GM12892 (cell line): ENCODE measurements at regions not wholly inside any gene's neighbourhood (a gene's known extent, or its start where the extent isn't known, plus 50 kb on each side); places are given as distances from the start of the nearest gene placed in this dataset.

Source experiments
- DNase-seq: peaks from one replicate; pipeline ENCODE4 v3.0.0; 2011; ENCODE audit not compliant: insufficient read length
- FAIRE-seq: peaks from 2 replicates; lab custom pipeline; 2011; peaks lifted over from hg19 to GRCh38; lab: Jason Lieb, UNC
- POLR2A ChIP-seq: IDR thresholded peaks from 2 replicates; pipeline ENCODE4 v1.6.1; 2011; ENCODE audit warnings: low read depth, low read length, control low read depth
- POLR2AphosphoS5 ChIP-seq: IDR thresholded peaks from 2 replicates; pipeline ENCODE4 v1.6.1; 2011; ENCODE audit warnings: low read depth, low read length, control low read depth
- TAF1 ChIP-seq: IDR thresholded peaks from 2 replicates; pipeline ENCODE4 v1.6.1; 2011; ENCODE audit warnings: low read depth, mild to moderate bottlenecking, control low read depth, low read length, borderline replicate concordance

DNA sequence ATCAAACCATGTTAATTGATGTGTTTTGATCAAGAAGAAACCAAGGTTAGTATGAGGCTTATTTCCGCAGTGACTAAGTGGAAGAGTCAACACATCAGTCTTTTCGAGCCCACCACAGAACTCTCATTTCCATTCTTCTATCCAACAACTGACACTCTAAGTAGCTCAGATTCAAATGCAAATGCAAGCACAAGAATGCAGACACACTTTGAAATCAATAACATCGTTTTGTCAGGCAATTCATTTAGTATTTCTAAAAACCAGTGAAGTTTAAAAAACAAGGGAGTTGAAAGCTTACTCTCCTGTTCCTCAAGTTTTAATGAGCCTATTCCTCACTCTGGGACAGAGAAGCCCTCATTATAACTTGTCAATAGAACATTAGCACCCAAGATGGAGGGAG is 433.1 kb downstream of the ZIC3 start:
- FAIRE-seq (no peak), DNase-seq (no peak)
- TF ChIP-seq POLR2AphosphoS5 (no peak), POLR2A (no peak), TAF1 (no peak)

- FAIRE-seq (no peak), DNase-seq (no peak)
- TF ChIP-seq POLR2A (no peak), TAF1 (no peak), POLR2AphosphoS5 (no peak)
Observed at GRCh38 chrX:137999552-137999951, 433.6 kb downstream of the ZIC3 start.

DNA sequence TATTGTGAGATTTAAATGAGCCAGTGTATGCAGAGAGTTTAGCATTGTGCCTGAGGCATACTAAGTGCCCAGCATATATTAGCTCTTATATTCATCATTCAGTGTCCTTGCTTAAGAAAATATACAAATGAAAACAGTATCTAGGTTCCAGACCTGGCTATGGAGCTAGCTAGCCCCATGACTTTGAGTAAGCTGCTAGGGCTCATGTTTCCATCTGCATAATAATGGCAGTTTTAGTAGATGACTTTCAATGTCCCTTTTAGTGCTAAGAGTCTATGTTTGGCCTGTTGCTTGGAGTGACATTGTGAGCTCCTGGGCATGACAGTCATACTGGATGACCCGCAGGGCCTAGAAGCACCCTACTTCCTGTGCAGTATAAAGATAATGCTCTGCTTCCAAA is 435.3 kb downstream of the ZIC3 start:
- TF ChIP-seq POLR2A (no peak), POLR2AphosphoS5 (no peak), TAF1 (no peak)
- FAIRE-seq (no peak), DNase-seq (no peak)

DNA sequence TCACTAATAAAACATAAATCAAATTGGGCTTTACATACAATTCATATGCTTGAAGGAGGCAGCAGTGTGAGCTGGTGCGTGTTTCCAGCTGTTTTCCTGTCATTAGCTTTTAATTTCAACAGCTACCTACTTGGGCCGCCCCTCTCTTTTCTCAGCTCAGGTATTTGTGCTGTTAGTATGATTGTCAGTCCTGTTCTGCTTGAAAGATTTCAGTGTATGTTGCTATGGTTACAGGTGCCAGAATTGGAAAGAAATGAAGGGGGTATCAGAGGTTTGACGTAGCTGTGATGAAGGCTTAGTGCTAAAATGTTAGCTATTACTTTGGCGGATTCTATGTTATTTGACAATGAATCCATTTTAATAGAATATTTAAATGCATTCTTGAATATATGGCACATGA is 440.3 kb downstream of the ZIC3 start:
- FAIRE-seq (no peak), DNase-seq (no peak)
- TF ChIP-seq POLR2AphosphoS5, result no peak
- TF ChIP-seq POLR2A, result no peak
- TF ChIP-seq TAF1, result no peak

GRCh38 chrX:138008281-138008680 is 442.4 kb downstream of the ZIC3 start:
- DNase-seq (no peak), FAIRE-seq (no peak)
- TF ChIP-seq POLR2AphosphoS5, result no peak
- no peak for TF ChIP-seq POLR2A
- TF ChIP-seq TAF1, result no peak

DNA sequence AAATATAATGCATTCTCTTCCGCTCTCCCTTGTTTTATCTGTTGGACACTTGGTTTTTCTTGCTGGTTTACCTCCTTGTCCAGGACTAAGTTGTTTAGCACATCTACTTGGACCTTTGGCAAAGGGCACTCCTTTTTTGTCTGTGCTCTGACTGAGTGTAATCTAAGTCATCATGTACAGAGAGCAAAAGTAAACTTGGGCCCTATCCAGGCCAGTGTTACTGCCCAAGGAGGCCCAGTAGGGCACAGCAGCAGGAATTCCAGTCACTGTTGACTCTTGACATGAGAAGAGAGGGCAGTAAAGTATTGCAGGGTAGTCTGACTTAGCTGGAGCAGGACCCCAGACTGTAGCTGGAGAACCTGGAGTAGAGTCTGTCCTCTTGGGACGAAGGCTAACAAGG is 445.5 kb downstream of the ZIC3 start:
- TF ChIP-seq POLR2A, result no peak
- TF ChIP-seq TAF1, result no peak
- no peak for TF ChIP-seq POLR2AphosphoS5
- no peak for FAIRE-seq
- no peak for DNase-seq

- TF ChIP-seq TAF1 (no peak), POLR2AphosphoS5 (no peak), POLR2A (no peak)
- no peak for FAIRE-seq
- DNase-seq, result no peak
Observed at GRCh38 chrX:138014577-138014976, 448.6 kb downstream of the ZIC3 start.

DNA sequence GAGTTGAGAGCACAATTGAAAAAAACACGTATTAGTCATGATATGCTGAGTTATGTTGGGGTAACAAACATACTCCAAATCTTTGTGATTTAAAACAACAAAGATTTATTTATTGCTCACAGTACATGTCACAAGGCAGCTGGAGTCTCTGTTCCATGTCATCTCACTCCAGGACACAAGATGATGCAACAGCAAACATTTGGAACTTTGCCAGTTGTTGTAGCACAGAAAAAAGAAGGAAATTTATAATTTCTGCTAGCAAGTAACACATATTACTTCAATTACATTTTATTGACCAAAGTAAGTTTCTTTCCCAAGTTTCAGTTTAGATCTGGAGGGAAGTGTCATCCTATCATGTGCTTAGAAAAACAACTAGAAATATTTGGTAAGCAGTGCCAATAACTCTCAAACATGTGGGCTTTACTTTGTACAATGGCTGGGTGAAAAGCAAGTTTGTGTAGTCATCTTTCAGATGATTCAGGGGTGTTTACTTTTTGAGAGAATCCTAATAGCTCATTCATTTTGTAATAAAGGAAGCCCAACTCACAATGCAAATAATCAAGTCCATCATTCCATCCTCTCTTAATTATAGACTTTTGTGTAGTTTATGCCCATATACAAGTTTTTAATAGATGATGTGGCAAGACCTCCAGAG is 452.3 kb downstream of the ZIC3 start:
- DNase-seq (no peak), FAIRE-seq (no peak)

DNA sequence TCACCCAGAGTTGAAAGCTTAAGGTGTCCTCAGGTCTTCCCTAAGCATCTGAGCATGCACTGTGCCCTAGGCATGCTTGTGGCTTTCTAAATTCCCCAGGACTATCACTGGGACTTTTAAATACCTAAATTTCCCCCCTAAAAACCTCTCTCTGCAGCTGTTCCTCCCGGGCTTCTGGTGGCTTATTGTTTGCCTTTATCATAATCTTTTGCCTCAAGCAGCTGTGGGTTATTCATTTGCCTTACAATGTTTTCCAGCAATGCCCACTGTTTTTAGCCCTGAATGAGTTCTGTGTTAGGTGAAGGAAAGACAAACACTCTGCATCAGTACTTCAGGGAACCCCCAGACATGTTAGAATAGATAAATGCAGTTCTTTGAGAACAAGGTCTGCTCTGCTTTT is 455.0 kb downstream of the ZIC3 start:
- no peak for FAIRE-seq
- DNase-seq, result no peak
- TF ChIP-seq TAF1 (no peak), POLR2AphosphoS5 (no peak), POLR2A (no peak)

More for the DNA sequence above, 452.3 kb downstream of the ZIC3 start:
- TF ChIP-seq TAF1 (no peak), POLR2AphosphoS5 (no peak), POLR2A (no peak)

GRCh38 chrX:138026211-138026610 is 460.3 kb downstream of the ZIC3 start:
- TF ChIP-seq POLR2A, result no peak
- TF ChIP-seq TAF1, result no peak
- no peak for TF ChIP-seq POLR2AphosphoS5
- FAIRE-seq (peak; percentile 53), DNase-seq (no peak)

- DNase-seq (no peak), FAIRE-seq (no peak)
- TF ChIP-seq TAF1, result no peak
- TF ChIP-seq POLR2A, result no peak
- TF ChIP-seq POLR2AphosphoS5, result no peak
Observed at GRCh38 chrX:138031715-138032114, 465.8 kb downstream of the ZIC3 start.

- DNase-seq (no peak), FAIRE-seq (no peak)
- TF ChIP-seq POLR2A, result no peak
- no peak for TF ChIP-seq POLR2AphosphoS5
- TF ChIP-seq TAF1, result no peak
Observed at GRCh38 chrX:138034136-138034535, 468.2 kb downstream of the ZIC3 start.

DNA sequence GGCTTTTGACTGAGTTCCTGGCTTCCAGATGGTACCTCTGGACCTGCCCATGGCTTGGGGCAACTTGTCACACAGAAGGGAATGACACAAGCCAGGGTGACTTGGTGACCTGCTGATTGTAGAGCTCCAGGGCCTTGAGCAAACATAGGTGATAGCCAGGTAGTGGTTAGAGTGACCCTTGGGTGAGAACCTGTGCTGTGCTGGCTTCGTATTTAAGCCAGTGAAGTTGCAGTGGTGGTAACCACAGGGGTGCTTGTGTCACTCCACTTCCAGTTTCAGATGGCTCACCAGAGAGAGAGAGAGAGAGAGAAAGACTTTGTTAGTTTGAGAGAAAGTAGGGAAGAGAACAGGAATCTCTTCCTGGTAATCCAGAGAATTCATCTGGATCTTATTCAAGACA is 471.6 kb downstream of the ZIC3 start:
- FAIRE-seq (no peak), DNase-seq (no peak)
- TF ChIP-seq POLR2A (no peak), TAF1 (no peak), POLR2AphosphoS5 (no peak)
